GM18951 (cell line): ENCODE measurements at regions not wholly inside any gene's neighbourhood (a gene's known extent, or its start where the extent isn't known, plus 50 kb on each side); places are given as distances from the start of the nearest gene placed in this dataset.

Experiments used
- POLR2A ChIP-seq: IDR thresholded peaks from 4 replicates; pipeline ENCODE4 v1.6.1; 2011; ENCODE audit warnings: mild to moderate bottlenecking; ENCODE audit not compliant: insufficient read length, insufficient read depth; ENCODE audit errors: extremely low read depth
- in situ Hi-C: fragments of 300-500 bp; cut with MboI; formaldehyde crosslinking; loops from one replicate; pipeline ENCODE4 v1.12.0; 2022; ENCODE audit warnings: low sequenced_read_pairs, mixed read lengths, inconsistent platforms; ENCODE audit not compliant: unreplicated experiment

- TF ChIP-seq POLR2A = no peak
- in situ Hi-C loops = loop anchor here (10.0 kb wide), 1 partner anchor 999 kb away; no protein-coding TSS in a partner anchor
Observed at GRCh38 chr9:14423815-14424261, 109.9 kb upstream of the NFIB start.

- in situ Hi-C loops = loop anchor here (10.0 kb wide), 1 partner anchor 996 kb away; no protein-coding TSS in a partner anchor
- TF ChIP-seq POLR2A = no peak
Observed at GRCh38 chr9:14421291-14421690, 107.3 kb upstream of the NFIB start.

- in situ Hi-C loops = no loop called here
- no peak for TF ChIP-seq POLR2A
Observed at GRCh38 chr9:14418941-14419937, 105.3 kb upstream of the NFIB start.

- in situ Hi-C loops = no loop called here
- TF ChIP-seq POLR2A = no peak
Observed at GRCh38 chr9:14418301-14418940, 104.5 kb upstream of the NFIB start.

GRCh38 chr9:14417237-14417636, 103.3 kb upstream of the NFIB start:
- no peak for TF ChIP-seq POLR2A
- in situ Hi-C loops = no loop called here

- in situ Hi-C loops = no loop called here
- TF ChIP-seq POLR2A = no peak
Observed at GRCh38 chr9:14415947-14416346, 102.0 kb upstream of the NFIB start.

- in situ Hi-C loops = no loop called here
- no peak for TF ChIP-seq POLR2A
Observed at GRCh38 chr9:14413812-14414211, 99.9 kb upstream of the NFIB start.

- no peak for TF ChIP-seq POLR2A
- in situ Hi-C loops = no loop called here
Observed at GRCh38 chr9:14412775-14413174, 98.8 kb upstream of the NFIB start.

GRCh38 chr9:14406463-14406862, 92.5 kb upstream of the NFIB start:
- in situ Hi-C loops = no loop called here
- TF ChIP-seq POLR2A = no peak

- TF ChIP-seq POLR2A = no peak
- in situ Hi-C loops = no loop called here
Observed at GRCh38 chr9:14405176-14405706, 91.3 kb upstream of the NFIB start.

- no peak for TF ChIP-seq POLR2A
- in situ Hi-C loops = no loop called here
Observed at GRCh38 chr9:14403081-14403480, 89.1 kb upstream of the NFIB start.

GRCh38 chr9:14402583-14402982, 88.6 kb upstream of the NFIB start:
- TF ChIP-seq POLR2A = no peak
- in situ Hi-C loops = no loop called here

GRCh38 chr9:14401911-14402310, 88.0 kb upstream of the NFIB start:
- in situ Hi-C loops = no loop called here
- TF ChIP-seq POLR2A = no peak
